GM21515 (cell line): ENCODE measurements at regions not wholly inside any gene's neighbourhood (a gene's known extent, or its start where the extent isn't known, plus 50 kb on each side); places are given as distances from the start of the nearest gene placed in this dataset.

Experiments used
- ATAC-seq: cut with Tn5 transposase; IDR thresholded peaks from one replicate; pipeline ENCODE4 v1.9.1; 2021; ENCODE audit not compliant: unreplicated experiment

- ATAC-seq = no peak
Measured at GRCh38 chr3:189108067-189108466, 63.7 kb upstream of the TPRG1 start.

GRCh38 chr3:189108735-189109134, 63.0 kb upstream of the TPRG1 start:
- no peak for ATAC-seq

- ATAC-seq = no peak
Measured at GRCh38 chr3:189109145-189109544, 62.6 kb upstream of the TPRG1 start.

DNA sequence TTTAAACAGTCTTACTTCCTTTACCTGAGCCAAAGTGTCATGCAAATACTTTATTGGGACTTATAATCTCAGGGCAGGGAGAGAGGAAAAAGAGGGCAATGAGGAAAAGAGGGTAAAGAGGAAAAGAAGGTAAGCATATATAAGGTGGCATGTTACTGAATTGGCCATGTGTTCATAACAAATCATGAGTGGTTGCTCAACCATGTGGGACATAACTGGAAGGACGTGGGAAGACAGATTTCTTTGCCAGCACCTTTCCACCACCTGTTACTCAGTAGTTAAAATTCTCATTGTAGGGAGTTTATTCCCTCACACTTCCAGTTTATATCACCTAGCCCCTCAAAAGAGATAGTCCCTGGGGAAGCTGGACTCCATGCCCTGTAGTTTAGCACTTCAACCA, 54.7 kb upstream of the TPRG1 start:
- ATAC-seq = no peak

GRCh38 chr3:189118896-189119295, 52.9 kb upstream of the TPRG1 start:
- ATAC-seq = no peak

DNA sequence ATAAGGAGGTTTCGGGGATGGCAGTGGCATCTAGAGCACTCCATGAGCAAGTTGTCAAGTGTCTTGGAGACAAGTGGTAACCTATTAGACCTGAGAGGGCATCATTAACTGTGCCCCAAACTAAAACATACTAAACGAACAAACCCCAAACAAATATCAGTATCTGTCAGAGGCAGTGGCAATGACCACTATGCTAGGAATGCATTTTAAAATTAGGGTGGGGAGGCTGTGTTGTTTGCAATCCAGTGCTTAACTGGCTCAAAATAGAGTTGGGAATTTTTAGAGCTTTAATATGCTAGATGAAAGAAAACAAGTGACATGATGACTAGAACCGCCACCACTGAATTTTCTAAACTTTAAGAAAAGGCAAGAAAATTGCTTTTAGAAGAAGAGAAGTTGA, 51.8 kb upstream of the TPRG1 start:
- ATAC-seq = no peak

- no peak for ATAC-seq
Measured at GRCh38 chr3:189121092-189121491, 50.7 kb upstream of the TPRG1 start.
